Body of pancreas (tissue), 4 donors: ENCODE measurements at regions not wholly inside any gene's neighbourhood (a gene's known extent, or its start where the extent isn't known, plus 50 kb on each side); places are given as distances from the start of the nearest gene placed in this dataset.

Source experiments
- ATAC-seq: fragments of 150-250 bp; one replicate; pipeline ENCODE4 v1.9.1; 2016
- DNase-seq, 4 donors: peaks; one replicate each; pipeline ENCODE4 v3.0.0-alpha.2; 2019
- H3K27ac ChIP-seq, 4 donors: fragments of 200-600 bp; sonication (generic); 1 replicate in 3 of 4; 2 replicates in 1 of 4; pipeline versions ENCODE4 v1.5.1 to v1.6.1; 2016 to 2019; ENCODE audit warnings: mild to moderate bottlenecking in 1 of 4, mixed read lengths in 1 of 4, moderate library complexity in 1 of 4
- H3K27me3 ChIP-seq, 2 donors: fragments of 200-600 bp; sonication (generic); one replicate each; pipeline ENCODE4 v1.6.0; 2016; ENCODE audit warnings: mild to moderate bottlenecking in 1 of 2
- H3K36me3 ChIP-seq, 2 donors: fragments of 200-600 bp; sonication (generic); replicated peaks in 1 of 2; 2 replicates each; pipeline ENCODE4 v1.5.1; 2016; ENCODE audit warnings: low read depth in 2 of 2; ENCODE audit not compliant: insufficient read depth in 1 of 2
- H3K4me1 ChIP-seq: fragments of 200-600 bp; sonication (generic); one replicate; pipeline ENCODE4 v1.6.0; 2016
- H3K4me3 ChIP-seq, 2 donors: fragments of 200-600 bp; sonication (generic); 1 replicate in 1 of 2; 2 replicates in 1 of 2; pipeline ENCODE4 v1.5.1; 2016 to 2019
- H3K9me3 ChIP-seq, 3 donors: fragments of 200-600 bp; sonication (generic); 1 replicate in 2 of 3; 2 replicates in 1 of 3; pipeline ENCODE4 v1.5.1; 2016
- CTCF ChIP-seq, 7 experiments: fragments of 450-650 bp in 4 of 7; fragments of 200-600 bp in 3 of 7; sonication (generic) in 3 of 7; IDR thresholded peaks; one replicate each; pipeline ENCODE4 v1.5.1; 2016 to 2019; ENCODE audit warnings: antibody characterized with exemption in 7 of 7
- POLR2A ChIP-seq, 3 donors: fragments of 450-650 bp; IDR thresholded peaks; one replicate each; pipeline ENCODE4 v1.6.1; 2016; ENCODE audit warnings: antibody characterized with exemption in 3 of 3, mild to moderate bottlenecking in 2 of 3
- WGBS, 2 donors: methylation state at CpG; one replicate each; pipeline ENCODE4 v1.1.5; 2017; 5-methylcytosine and 5-hydroxymethylcytosine counted together
- intact Hi-C: fragments of 100-400 bp; cut with DNase I; formaldehyde crosslinking; loops from one replicate; pipeline ENCODE4 v1.15.1; 2023

GRCh38 chr12:42759622-42760273, 170.2 kb upstream of the PRICKLE1 start:
- no peaks in the 10 kb centered on the region for H3K36me3 ChIP-seq
- peaks cover 13% of the 10 kb centered on the region for H3K4me1 ChIP-seq
- 55 to 66% methylated on average over 6 of the region's 6 CpGs for WGBS, 2 donors
- TF ChIP-seq CTCF (IDR thresholded peaks at IDR 0.05) (no peak), POLR2A (IDR thresholded peaks at IDR 0.05) (no peak)
- H3K4me3 ChIP-seq = no peak overlapping the region
- DNase-seq = peak; percentile 57 to 84 (median 80)
- intact Hi-C loops = no loop called here
- H3K27me3 ChIP-seq = no peaks in the 10 kb centered on the region
- H3K27ac ChIP-seq = peak overlapping the region in 3 of 4 donors; percentile 4 to 62 (median 33)
- H3K9me3 ChIP-seq = no peaks in the 10 kb centered on the region
- peak; percentile 31 for ATAC-seq

- TF ChIP-seq POLR2A (IDR thresholded peaks at IDR 0.05) (no peak), CTCF (IDR thresholded peaks at IDR 0.05) (no peak)
- 83 to 94% methylated on average over 4 of the region's 4 CpGs for WGBS, 2 donors
Observed at GRCh38 chr12:42758806-42759205, 169.3 kb upstream of the PRICKLE1 start.

GRCh38 chr12:42757624-42758119, 168.1 kb upstream of the PRICKLE1 start:
- Histone ChIP-seq H3K36me3 (no peaks in the 10 kb centered on the region), H3K27me3 (no peaks in the 10 kb centered on the region), H3K9me3 (no peaks in the 10 kb centered on the region), H3K4me3 (no peak overlapping the region), H3K4me1 (peaks cover 13% of the 10 kb centered on the region), H3K27ac (peak overlapping the region in 3 of 4 donors; percentile 26 to 75 (median 73))
- no peak for TF ChIP-seq CTCF (IDR thresholded peaks at IDR 0.05)
- TF ChIP-seq POLR2A (IDR thresholded peaks at IDR 0.05) = no peak
- intact Hi-C loops = no loop called here
- DNase-seq = no peak
- 70 to 73% methylated on average over 8 of the region's 8 CpGs for WGBS, 2 donors
- no peak for ATAC-seq

More at GRCh38 chr12:42758806-42759205, 169.3 kb upstream of the PRICKLE1 start:
- no peak overlapping the region for H3K27ac ChIP-seq
- intact Hi-C loops = no loop called here
- H3K27me3 ChIP-seq = no peaks in the 10 kb centered on the region
- peaks cover 13% of the 10 kb centered on the region for H3K4me1 ChIP-seq
- DNase-seq (no peak), ATAC-seq (no peak)
- no peaks in the 10 kb centered on the region for H3K9me3 ChIP-seq
- no peak overlapping the region for H3K4me3 ChIP-seq
- no peaks in the 10 kb centered on the region for H3K36me3 ChIP-seq

GRCh38 chr12:42756841-42757623, 167.5 kb upstream of the PRICKLE1 start:
- Histone ChIP-seq H3K4me3 (no peak overlapping the region), H3K27me3 (no peaks in the 10 kb centered on the region), H3K9me3 (no peaks in the 10 kb centered on the region), H3K36me3 (no peaks in the 10 kb centered on the region), H3K4me1 (peaks cover 13% of the 10 kb centered on the region), H3K27ac (peak overlapping the region; percentile 26 to 75 (median 60))
- WGBS, 2 donors = 37 to 42% methylated on average over 9 of the region's 9 CpGs
- DNase-seq = peak; percentile 50 to 73 (median 60)
- no peak for TF ChIP-seq POLR2A (IDR thresholded peaks at IDR 0.05)
- TF ChIP-seq CTCF (IDR thresholded peaks at IDR 0.05) = peak in 2 of 7 experiments; percentile 2 to 4
- intact Hi-C loops = no loop called here
- ATAC-seq = peak; percentile 97
